ENCODE measurements at regions not wholly inside any gene's neighbourhood (a gene's known extent, or its start where the extent isn't known, plus 50 kb on each side); places are given as distances from the start of the nearest gene placed in this dataset.
"Not testable (repeated sequence)": the region's sequence is repeated elsewhere in the genome, so short reads cannot be mapped to it uniquely, and the experiment has no call there.

GRCh38 chr2:234172066-234172465 is 121.6 kb downstream of the SPP2 start:
- H3K4me1 ChIP-seq (ENCODE audit: insufficient read depth, insufficient read length), result no peaks in the 10 kb centered on the region
- no peaks in the 10 kb centered on the region for H3K36me3 ChIP-seq (ENCODE audit: insufficient read depth, insufficient read length, low read length)
- no peak overlapping the region for H3K4me3 ChIP-seq (ENCODE audit: insufficient read length, low read depth)
- no peak for DNase-seq (ENCODE audit: low read depth, low spot score)
- no peak for TF ChIP-seq SUZ12 (IDR thresholded peaks at IDR 0.05; ENCODE audit: extremely low read depth, insufficient read depth, insufficient read length)
- TF ChIP-seq YY1 (IDR thresholded peaks at IDR 0.05; ENCODE audit: insufficient read depth, insufficient read length), result no peak
- H3K27me3 ChIP-seq (ENCODE audit: insufficient read depth, insufficient read length), result no peaks in the 10 kb centered on the region
- no peak overlapping the region for H3K9ac ChIP-seq (ENCODE audit: insufficient read length, low read depth)
- no peaks in the 10 kb centered on the region for H3K9me3 ChIP-seq (ENCODE audit: insufficient read depth, low read length)

GRCh38 chr2:234171666-234172065 is 121.2 kb downstream of the SPP2 start:
- no peaks in the 10 kb centered on the region for H3K4me1 ChIP-seq (ENCODE audit: insufficient read depth, insufficient read length)
- no peak for DNase-seq (ENCODE audit: low read depth, low spot score)
- H3K36me3 ChIP-seq (ENCODE audit: insufficient read depth, insufficient read length, low read length), result no peaks in the 10 kb centered on the region
- TF ChIP-seq ZNF274 (IDR thresholded peaks at IDR 0.05; ENCODE audit: low read depth, low read length) (no peak), YY1 (IDR thresholded peaks at IDR 0.05; ENCODE audit: insufficient read depth, insufficient read length) (no peak), SUZ12 (IDR thresholded peaks at IDR 0.05; ENCODE audit: extremely low read depth, insufficient read depth, insufficient read length) (no peak)
- H3K4me3 ChIP-seq (ENCODE audit: insufficient read length, low read depth), result no peak overlapping the region
- no peaks in the 10 kb centered on the region for H3K9me3 ChIP-seq (ENCODE audit: insufficient read depth, low read length)
- H3K27me3 ChIP-seq (ENCODE audit: insufficient read depth, insufficient read length), result no peaks in the 10 kb centered on the region
- no peak overlapping the region for H3K9ac ChIP-seq (ENCODE audit: insufficient read length, low read depth)

- no peak for DNase-seq (ENCODE audit: low read depth, low spot score)
- no peaks in the 10 kb centered on the region for H3K36me3 ChIP-seq (ENCODE audit: insufficient read depth, insufficient read length, low read length)
- H3K4me3 ChIP-seq (ENCODE audit: insufficient read length, low read depth), result no peak overlapping the region
- TF ChIP-seq YY1 (IDR thresholded peaks at IDR 0.05; ENCODE audit: insufficient read depth, insufficient read length) (no peak), SUZ12 (IDR thresholded peaks at IDR 0.05; ENCODE audit: extremely low read depth, insufficient read depth, insufficient read length) (no peak), ZNF274 (IDR thresholded peaks at IDR 0.05; ENCODE audit: low read depth, low read length) (no peak)
- no peaks in the 10 kb centered on the region for H3K27me3 ChIP-seq (ENCODE audit: insufficient read depth, insufficient read length)
- H3K9ac ChIP-seq (ENCODE audit: insufficient read length, low read depth), result no peak overlapping the region
- no peaks in the 10 kb centered on the region for H3K4me1 ChIP-seq (ENCODE audit: insufficient read depth, insufficient read length)
- H3K9me3 ChIP-seq (ENCODE audit: insufficient read depth, low read length), result no peaks in the 10 kb centered on the region
Observed at GRCh38 chr2:234169674-234170073, 119.2 kb downstream of the SPP2 start.

- H3K27me3 ChIP-seq (ENCODE audit: insufficient read depth, insufficient read length); H3K9ac ChIP-seq (ENCODE audit: insufficient read length, low read depth); H3K4me1 ChIP-seq (ENCODE audit: insufficient read depth, insufficient read length); H3K36me3 ChIP-seq (ENCODE audit: insufficient read depth, insufficient read length, low read length); H3K4me3 ChIP-seq (ENCODE audit: insufficient read length, low read depth); H3K9me3 ChIP-seq (ENCODE audit: insufficient read depth, low read length); DNase-seq (ENCODE audit: low read depth, low spot score): not testable (repeated sequence)
Observed at GRCh38 chr2:234168605-234169570, 118.4 kb downstream of the SPP2 start.

GRCh38 chr2:234166531-234166930 is 116.0 kb downstream of the SPP2 start:
- H3K4me3 ChIP-seq (ENCODE audit: insufficient read length, low read depth), result no peak overlapping the region
- TF ChIP-seq SUZ12 (IDR thresholded peaks at IDR 0.05; ENCODE audit: extremely low read depth, insufficient read depth, insufficient read length) (no peak), YY1 (IDR thresholded peaks at IDR 0.05; ENCODE audit: insufficient read depth, insufficient read length) (no peak), ZNF274 (IDR thresholded peaks at IDR 0.05; ENCODE audit: low read depth, low read length) (no peak)
- no peaks in the 10 kb centered on the region for H3K9me3 ChIP-seq (ENCODE audit: insufficient read depth, low read length)
- no peak overlapping the region for H3K9ac ChIP-seq (ENCODE audit: insufficient read length, low read depth)
- no peaks in the 10 kb centered on the region for H3K27me3 ChIP-seq (ENCODE audit: insufficient read depth, insufficient read length)
- DNase-seq (ENCODE audit: low read depth, low spot score), result no peak
- H3K4me1 ChIP-seq (ENCODE audit: insufficient read depth, insufficient read length), result no peaks in the 10 kb centered on the region
- no peaks in the 10 kb centered on the region for H3K36me3 ChIP-seq (ENCODE audit: insufficient read depth, insufficient read length, low read length)

- Histone ChIP-seq H3K4me3 (ENCODE audit: insufficient read length, low read depth) (no peak overlapping the region), H3K9ac (ENCODE audit: insufficient read length, low read depth) (no peak overlapping the region), H3K36me3 (ENCODE audit: insufficient read depth, insufficient read length, low read length) (no peaks in the 10 kb centered on the region), H3K27me3 (ENCODE audit: insufficient read depth, insufficient read length) (no peaks in the 10 kb centered on the region), H3K9me3 (ENCODE audit: insufficient read depth, low read length) (no peaks in the 10 kb centered on the region), H3K4me1 (ENCODE audit: insufficient read depth, insufficient read length) (no peaks in the 10 kb centered on the region)
- no peak for TF ChIP-seq YY1 (IDR thresholded peaks at IDR 0.05; ENCODE audit: insufficient read depth, insufficient read length)
- no peak for TF ChIP-seq SUZ12 (IDR thresholded peaks at IDR 0.05; ENCODE audit: extremely low read depth, insufficient read depth, insufficient read length)
- no peak for TF ChIP-seq ZNF274 (IDR thresholded peaks at IDR 0.05; ENCODE audit: low read depth, low read length)
- no peak for DNase-seq (ENCODE audit: low read depth, low spot score)
Observed at GRCh38 chr2:234165421-234165820, 114.9 kb downstream of the SPP2 start.

GRCh38 chr2:234164493-234165413 is 114.3 kb downstream of the SPP2 start:
- no peak for DNase-seq (ENCODE audit: low read depth, low spot score)
- H3K36me3 ChIP-seq (ENCODE audit: insufficient read depth, insufficient read length, low read length), result no peaks in the 10 kb centered on the region
- no peaks in the 10 kb centered on the region for H3K27me3 ChIP-seq (ENCODE audit: insufficient read depth, insufficient read length)
- TF ChIP-seq ZNF274 (IDR thresholded peaks at IDR 0.05; ENCODE audit: low read depth, low read length) (no peak), YY1 (IDR thresholded peaks at IDR 0.05; ENCODE audit: insufficient read depth, insufficient read length) (no peak), SUZ12 (IDR thresholded peaks at IDR 0.05; ENCODE audit: extremely low read depth, insufficient read depth, insufficient read length) (no peak)
- no peaks in the 10 kb centered on the region for H3K9me3 ChIP-seq (ENCODE audit: insufficient read depth, low read length)
- no peaks in the 10 kb centered on the region for H3K4me1 ChIP-seq (ENCODE audit: insufficient read depth, insufficient read length)
- no peak overlapping the region for H3K9ac ChIP-seq (ENCODE audit: insufficient read length, low read depth)
- H3K4me3 ChIP-seq (ENCODE audit: insufficient read length, low read depth), result no peak overlapping the region

Measured in NT2/D1 (cell line).